ENCODE measurements at regions not wholly inside any gene's neighbourhood (a gene's known extent, or its start where the extent isn't known, plus 50 kb on each side); places are given as distances from the start of the nearest gene placed in this dataset.

- Histone ChIP-seq H3K27me3 (no peaks in the 10 kb centered on the region), H3K9ac (ENCODE audit: low read depth in 2 of 2, low read length in 2 of 2) (no peak overlapping the region), H3K4me3 (no peak overlapping the region), H3K4me1 (no peaks in the 10 kb centered on the region), H3K36me3 (no peaks in the 10 kb centered on the region), H3K27ac (no peak overlapping the region), H3K9me3 (no peaks in the 10 kb centered on the region)
- intact Hi-C loops (cut with DNase I) = no loop called here
- DNase-seq = no peak
- TF ChIP-seq, protein P1, sequence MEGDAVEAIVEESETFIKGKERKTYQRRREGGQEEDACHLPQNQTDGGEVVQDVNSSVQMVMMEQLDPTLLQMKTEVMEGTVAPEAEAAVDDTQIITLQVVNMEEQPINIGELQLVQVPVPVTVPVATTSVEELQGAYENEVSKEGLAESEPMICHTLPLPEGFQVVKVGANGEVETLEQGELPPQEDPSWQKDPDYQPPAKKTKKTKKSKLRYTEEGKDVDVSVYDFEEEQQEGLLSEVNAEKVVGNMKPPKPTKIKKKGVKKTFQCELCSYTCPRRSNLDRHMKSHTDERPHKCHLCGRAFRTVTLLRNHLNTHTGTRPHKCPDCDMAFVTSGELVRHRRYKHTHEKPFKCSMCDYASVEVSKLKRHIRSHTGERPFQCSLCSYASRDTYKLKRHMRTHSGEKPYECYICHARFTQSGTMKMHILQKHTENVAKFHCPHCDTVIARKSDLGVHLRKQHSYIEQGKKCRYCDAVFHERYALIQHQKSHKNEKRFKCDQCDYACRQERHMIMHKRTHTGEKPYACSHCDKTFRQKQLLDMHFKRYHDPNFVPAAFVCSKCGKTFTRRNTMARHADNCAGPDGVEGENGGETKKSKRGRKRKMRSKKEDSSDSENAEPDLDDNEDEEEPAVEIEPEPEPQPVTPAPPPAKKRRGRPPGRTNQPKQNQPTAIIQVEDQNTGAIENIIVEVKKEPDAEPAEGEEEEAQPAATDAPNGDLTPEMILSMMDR (IDR thresholded peaks at IDR 0.05) = no peak
Measured at GRCh38 chr10:130557181-130557845, 421.1 kb downstream of the GLRX3 start.

DNA sequence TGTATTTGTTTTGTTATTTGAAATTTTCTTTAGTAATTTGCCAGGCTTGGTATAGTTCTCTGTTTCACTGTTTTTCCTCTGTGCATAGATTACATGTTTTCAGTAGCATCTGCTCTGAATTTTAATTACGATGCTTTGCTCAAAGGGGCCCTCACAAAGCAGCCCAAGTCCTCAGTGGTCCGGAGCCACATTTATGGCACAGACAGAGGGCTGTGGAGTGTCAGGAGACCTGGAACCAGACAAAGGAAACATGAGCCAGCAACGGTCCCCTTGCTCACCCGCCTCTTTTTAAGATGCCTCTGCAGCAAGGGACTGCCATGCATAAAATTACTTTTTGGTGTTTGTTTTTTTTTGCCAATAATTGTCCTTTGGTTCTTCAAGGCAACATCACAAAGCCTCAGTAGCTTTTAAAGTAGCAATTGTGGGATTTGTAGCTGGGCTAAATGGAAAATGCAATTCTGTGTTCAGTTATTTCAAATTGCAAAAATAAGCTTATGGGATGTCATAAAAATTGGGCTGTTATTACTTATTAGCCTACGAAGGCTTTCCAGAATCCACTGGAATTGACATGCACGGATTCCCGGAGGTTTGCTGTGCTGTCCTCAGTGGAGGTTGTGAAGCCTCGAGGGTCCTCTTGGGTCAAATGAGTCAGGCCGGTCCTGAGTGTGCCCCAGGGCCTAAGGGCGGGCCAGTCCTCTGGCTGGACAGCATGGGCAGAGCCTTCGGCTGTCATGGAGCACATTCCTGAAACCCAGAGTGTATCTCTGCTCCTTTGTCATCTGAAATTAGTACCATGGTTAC, 422.8 kb downstream of the GLRX3 start:
- TF ChIP-seq, protein P1 (IDR thresholded peaks at IDR 0.05) = no peak
- no peak for DNase-seq

GRCh38 chr10:130559547-130559880, 423.3 kb downstream of the GLRX3 start:
- H3K4me3 ChIP-seq = no peak overlapping the region
- no peak for DNase-seq
- H3K4me1 ChIP-seq = no peaks in the 10 kb centered on the region
- TF ChIP-seq, protein P1 (IDR thresholded peaks at IDR 0.05) = no peak
- H3K36me3 ChIP-seq = no peaks in the 10 kb centered on the region
- intact Hi-C loops (cut with DNase I) = no loop called here
- H3K9me3 ChIP-seq = no peaks in the 10 kb centered on the region
- H3K27ac ChIP-seq = no peak overlapping the region
- no peak overlapping the region for H3K9ac ChIP-seq (ENCODE audit: low read depth in 2 of 2, low read length in 2 of 2)
- no peaks in the 10 kb centered on the region for H3K27me3 ChIP-seq

More for the DNA sequence above, 422.8 kb downstream of the GLRX3 start:
- intact Hi-C loops (cut with DNase I) = no loop called here
- no peaks in the 10 kb centered on the region for H3K4me1 ChIP-seq
- H3K27ac ChIP-seq = no peak overlapping the region
- H3K4me3 ChIP-seq = no peak overlapping the region
- H3K9ac ChIP-seq (ENCODE audit: low read depth in 2 of 2, low read length in 2 of 2) = no peak overlapping the region
- no peaks in the 10 kb centered on the region for H3K36me3 ChIP-seq
- no peaks in the 10 kb centered on the region for H3K27me3 ChIP-seq
- H3K9me3 ChIP-seq = no peaks in the 10 kb centered on the region

- Histone ChIP-seq H3K27ac (no peak overlapping the region), H3K4me3 (no peak overlapping the region), H3K27me3 (no peaks in the 10 kb centered on the region), H3K36me3 (no peaks in the 10 kb centered on the region), H3K4me1 (no peaks in the 10 kb centered on the region), H3K9ac (ENCODE audit: low read depth in 2 of 2, low read length in 2 of 2) (no peak overlapping the region), H3K9me3 (no peaks in the 10 kb centered on the region)
- TF ChIP-seq, protein P1 (IDR thresholded peaks at IDR 0.05) = no peak
- intact Hi-C loops (cut with DNase I) = no loop called here
- no peak for DNase-seq
Measured at GRCh38 chr10:130560116-130560515, 423.9 kb downstream of the GLRX3 start.

DNA sequence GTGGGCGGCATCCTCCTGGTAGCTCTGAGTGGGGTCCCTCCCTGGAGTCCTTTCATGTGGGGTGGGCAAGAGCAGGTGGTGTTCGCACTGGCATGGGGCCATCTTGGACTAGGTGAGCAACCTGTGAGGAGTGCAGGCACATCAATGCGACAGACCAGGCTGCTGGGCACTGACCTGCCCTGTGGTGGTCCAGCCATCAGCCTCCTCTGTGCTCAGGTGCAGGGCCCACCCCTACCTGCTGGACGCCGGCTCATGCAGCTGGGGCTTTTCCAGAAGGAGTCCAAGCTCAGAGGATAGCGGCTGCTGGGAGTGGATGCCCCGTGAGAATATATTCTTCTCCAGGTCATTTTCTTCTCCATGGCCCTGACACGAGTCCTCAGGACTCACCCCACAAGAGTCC, 424.4 kb downstream of the GLRX3 start:
- DNase-seq = no peak
- Histone ChIP-seq H3K27ac (no peak overlapping the region), H3K4me1 (no peaks in the 10 kb centered on the region), H3K9me3 (no peaks in the 10 kb centered on the region), H3K9ac (ENCODE audit: low read depth in 2 of 2, low read length in 2 of 2) (no peak overlapping the region), H3K36me3 (no peaks in the 10 kb centered on the region), H3K4me3 (no peak overlapping the region), H3K27me3 (no peaks in the 10 kb centered on the region)
- TF ChIP-seq, protein P1 (IDR thresholded peaks at IDR 0.05) = no peak
- intact Hi-C loops (cut with DNase I) = no loop called here
